ENCODE measurements at regions not wholly inside any gene's neighbourhood (a gene's known extent, or its start where the extent isn't known, plus 50 kb on each side); places are given as distances from the start of the nearest gene placed in this dataset.
"Not testable (repeated sequence)": the region's sequence is repeated elsewhere in the genome, so short reads cannot be mapped to it uniquely, and the experiment has no call there.

- DNase-seq: no peak
Measured at GRCh38 chr5:36392186-36392585, 90.5 kb upstream of the RANBP3L start.

GRCh38 chr5:36392818-36393217 is 91.1 kb upstream of the RANBP3L start:
- DNase-seq: no peak

GRCh38 chr5:36393656-36394428 is 92.1 kb upstream of the RANBP3L start:
- DNase-seq: no peak

GRCh38 chr5:36395260-36395659 is 93.6 kb upstream of the RANBP3L start:
- DNase-seq: no peak

GRCh38 chr5:36395947-36396346 is 94.2 kb upstream of the RANBP3L start:
- DNase-seq: not testable (repeated sequence)

- no peak for DNase-seq
Measured at GRCh38 chr5:36396640-36397039, 94.9 kb upstream of the RANBP3L start.

- no peak for DNase-seq
Measured at GRCh38 chr5:36397901-36398536, 96.3 kb upstream of the RANBP3L start.

- DNase-seq: no peak
Measured at GRCh38 chr5:36402512-36402906, 100.8 kb upstream of the RANBP3L start.

- peak; percentile 25 for DNase-seq
Measured at GRCh38 chr5:36403632-36404311, 102.1 kb upstream of the RANBP3L start.

- DNase-seq: no peak
Measured at GRCh38 chr5:36406023-36406422, 104.3 kb upstream of the RANBP3L start.

- DNase-seq: no peak
Measured at GRCh38 chr5:36407396-36407795, 105.7 kb upstream of the RANBP3L start.

GRCh38 chr5:36409711-36410110 is 108.0 kb upstream of the RANBP3L start:
- DNase-seq: not testable (repeated sequence)

- DNase-seq: not testable (repeated sequence)
Measured at GRCh38 chr5:36410672-36411071, 109.0 kb upstream of the RANBP3L start.

- DNase-seq: no peak
Measured at GRCh38 chr5:36414869-36415282, 113.2 kb upstream of the RANBP3L start.

GRCh38 chr5:36416605-36417004 is 114.9 kb upstream of the RANBP3L start:
- no peak for DNase-seq

- no peak for DNase-seq
Measured at GRCh38 chr5:36417221-36417620, 115.5 kb upstream of the RANBP3L start.

- DNase-seq: no peak
Measured at GRCh38 chr5:36417668-36418067, 116.0 kb upstream of the RANBP3L start.

GRCh38 chr5:36418152-36418979 is 116.7 kb upstream of the RANBP3L start:
- no peak for DNase-seq

- DNase-seq: no peak
Measured at GRCh38 chr5:36421256-36421655, 119.6 kb upstream of the RANBP3L start.

GRCh38 chr5:36422952-36423351 is 121.2 kb upstream of the RANBP3L start:
- no peak for DNase-seq

- DNase-seq: no peak
Measured at GRCh38 chr5:36423578-36424307, 122.0 kb upstream of the RANBP3L start.

GRCh38 chr5:36426070-36426469 is 124.4 kb upstream of the RANBP3L start:
- not testable (repeated sequence) for DNase-seq

Measured in occipital lobe (tissue), 1 donor.